ENCODE measurements at regions not wholly inside any gene's neighbourhood (a gene's known extent, or its start where the extent isn't known, plus 50 kb on each side); places are given as distances from the start of the nearest gene placed in this dataset.

DNA sequence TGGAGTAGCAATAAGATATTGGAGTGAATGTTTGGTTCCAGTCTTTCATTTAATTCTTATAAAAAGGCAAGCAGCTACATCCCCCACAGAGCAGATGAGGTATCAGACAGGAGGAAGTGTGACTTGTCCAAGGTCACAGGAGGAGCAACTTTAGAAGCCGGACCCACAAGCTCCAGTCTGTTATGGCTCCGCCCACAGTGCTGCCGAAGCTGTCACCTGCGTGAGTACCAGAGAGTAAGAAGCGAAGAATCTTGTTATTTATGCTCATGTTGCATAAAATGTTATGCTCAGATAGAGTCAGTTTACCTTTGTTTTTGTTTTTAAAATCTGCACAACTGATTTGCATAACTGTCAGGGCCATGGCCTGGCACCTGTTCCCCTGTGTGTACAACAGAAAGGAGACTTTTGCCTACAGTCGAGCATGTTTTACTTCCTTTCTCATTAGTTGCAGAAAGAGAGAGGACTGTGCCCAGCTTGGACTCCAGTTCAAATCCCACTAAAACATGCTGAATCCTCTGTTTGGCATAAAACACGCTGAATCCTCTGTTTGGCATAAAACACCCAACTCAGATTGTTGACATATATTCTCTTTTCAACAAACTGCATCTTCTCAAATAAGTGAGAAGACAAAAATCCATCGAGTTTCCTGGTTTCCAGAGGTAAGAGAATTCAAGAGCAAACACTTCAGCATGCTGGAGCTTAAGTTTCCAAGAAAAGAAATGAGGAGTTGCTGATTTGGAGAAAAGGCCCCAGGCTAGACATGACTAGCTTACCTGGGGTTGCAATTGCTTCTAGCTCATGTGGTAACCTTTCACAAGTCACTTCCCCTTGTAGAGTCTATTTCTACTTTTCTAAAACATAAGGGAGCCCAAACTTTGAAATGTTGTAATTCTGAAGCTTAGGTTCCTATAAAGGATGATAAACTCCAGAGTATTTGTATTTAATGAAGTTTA is 409.8 kb upstream of the ZMIZ1 start:
- TF ChIP-seq ZNF274 (IDR thresholded peaks at IDR 0.05; ENCODE audit: low read depth, low read length) (no peak), YY1 (IDR thresholded peaks at IDR 0.05; ENCODE audit: insufficient read depth, insufficient read length) (no peak)
